Ectodermal cell (in vitro differentiated cells): ENCODE measurements at regions not wholly inside any gene's neighbourhood (a gene's known extent, or its start where the extent isn't known, plus 50 kb on each side); places are given as distances from the start of the nearest gene placed in this dataset.
A peak's percentile ranks its signal among the peaks of the same experiment; 100 is the strongest.
"Not testable (repeated sequence)": the region's sequence is repeated elsewhere in the genome, so short reads cannot be mapped to it uniquely, and the experiment has no call there.

Source experiments
- H3K27ac ChIP-seq: 2 replicates; pipeline ENCODE4 v1.7.0; 2013; ENCODE audit warnings: mild to moderate bottlenecking, low read depth, low read length; ENCODE audit not compliant: insufficient read depth, poor library complexity, severe bottlenecking
- H3K27me3 ChIP-seq: 2 replicates; pipeline ENCODE4 v1.7.0; 2013; ENCODE audit warnings: mild to moderate bottlenecking, low read length; ENCODE audit not compliant: insufficient read depth, control insufficient read depth, poor library complexity, severe bottlenecking
- H3K36me3 ChIP-seq: one replicate; pipeline ENCODE4 v1.7.0; 2013; ENCODE audit warnings: low read length; ENCODE audit not compliant: control insufficient read depth, insufficient read depth
- H3K4me1 ChIP-seq: one replicate; pipeline ENCODE4 v1.7.0; 2013; ENCODE audit warnings: low read length; ENCODE audit not compliant: control insufficient read depth, insufficient read depth
- H3K4me3 ChIP-seq: 2 replicates; pipeline ENCODE4 v1.7.0; 2013; ENCODE audit warnings: low read depth, low read length, control low read depth; ENCODE audit not compliant: insufficient read depth
- H3K9me3 ChIP-seq: 2 replicates; pipeline ENCODE4 v1.7.0; 2013; ENCODE audit warnings: mild to moderate bottlenecking, low read length, moderate library complexity; ENCODE audit not compliant: control insufficient read depth
- WGBS, 2 experiments: methylation state at CpG; one replicate each; pipeline ENCODE4 v1.1.7; 2013; ENCODE audit warnings: missing lambda C conversion rate in 2 of 2; 5-methylcytosine and 5-hydroxymethylcytosine counted together

- H3K36me3 ChIP-seq, H3K4me3 ChIP-seq, H3K9me3 ChIP-seq, H3K27ac ChIP-seq, H3K4me1 ChIP-seq: not testable (repeated sequence)
- peaks cover 24% of the 10 kb centered on the region for H3K27me3 ChIP-seq
- 53 to 64% methylated on average over 5 to 6 of the region's 6 CpGs for WGBS, 2 experiments
These were observed 1462.2 kb downstream of the FOXD4L5 start for GRCh38 chr9:63822615-63823374.

GRCh38 chr9:63821293-63821692, 1463.7 kb downstream of the FOXD4L5 start:
- H3K27ac ChIP-seq, H3K4me1 ChIP-seq, H3K36me3 ChIP-seq, H3K9me3 ChIP-seq, H3K4me3 ChIP-seq: not testable (repeated sequence)
- peaks cover 38% of the 10 kb centered on the region for H3K27me3 ChIP-seq
- 74 to 78% methylated on average over 9 of the region's 10 CpGs for WGBS, 2 experiments

DNA sequence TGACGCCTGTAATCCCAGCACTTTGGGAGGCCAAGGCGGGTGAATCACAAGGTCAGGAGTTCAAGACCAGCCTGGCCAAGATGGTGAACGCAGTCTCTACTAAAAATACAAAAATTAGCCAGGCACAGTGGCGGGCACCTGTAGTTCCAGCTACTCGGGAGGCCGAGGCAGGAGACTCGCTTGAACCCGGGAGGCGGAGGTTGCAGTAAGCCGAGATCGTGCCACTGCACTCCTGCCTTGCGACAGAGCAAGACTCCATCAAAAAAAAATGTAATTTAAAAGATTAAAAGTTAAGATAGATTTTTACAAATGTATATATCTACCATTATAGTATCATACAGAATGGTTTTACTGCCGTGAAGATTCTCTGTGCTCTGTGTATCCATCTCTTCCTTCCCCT, 1464.1 kb downstream of the FOXD4L5 start:
- WGBS, 2 experiments = 75 to 76% methylated on average over 12 to 13 of the region's 13 CpGs
- not testable (repeated sequence) for H3K36me3 ChIP-seq, H3K4me3 ChIP-seq, H3K9me3 ChIP-seq, H3K4me1 ChIP-seq, H3K27ac ChIP-seq
- peaks cover 40% of the 10 kb centered on the region for H3K27me3 ChIP-seq

DNA sequence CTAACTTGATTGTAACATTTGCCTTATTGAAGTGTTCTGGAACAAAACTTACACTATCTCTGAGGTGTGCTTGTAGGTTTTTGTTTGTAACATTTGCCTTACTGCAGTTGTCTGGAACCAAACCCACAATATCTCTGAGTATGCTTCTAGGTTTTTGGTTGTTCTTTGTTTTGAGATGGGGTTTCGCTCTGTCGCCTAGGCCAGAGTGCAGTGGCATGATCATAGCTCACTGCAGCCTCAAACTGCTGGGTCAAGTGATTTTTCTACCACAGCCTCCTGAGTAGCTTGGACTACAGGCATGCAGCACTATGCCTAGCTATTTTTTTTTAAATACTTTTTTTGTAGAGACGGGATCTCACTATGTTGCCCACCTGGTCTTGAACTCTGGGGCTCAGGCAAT, 1464.6 kb downstream of the FOXD4L5 start:
- not testable (repeated sequence) for H3K36me3 ChIP-seq, H3K9me3 ChIP-seq, H3K27ac ChIP-seq, H3K4me3 ChIP-seq, H3K4me1 ChIP-seq
- 85 to 89% methylated on average over 3 of the region's 3 CpGs for WGBS, 2 experiments
- peaks cover 45% of the 10 kb centered on the region for H3K27me3 ChIP-seq

DNA sequence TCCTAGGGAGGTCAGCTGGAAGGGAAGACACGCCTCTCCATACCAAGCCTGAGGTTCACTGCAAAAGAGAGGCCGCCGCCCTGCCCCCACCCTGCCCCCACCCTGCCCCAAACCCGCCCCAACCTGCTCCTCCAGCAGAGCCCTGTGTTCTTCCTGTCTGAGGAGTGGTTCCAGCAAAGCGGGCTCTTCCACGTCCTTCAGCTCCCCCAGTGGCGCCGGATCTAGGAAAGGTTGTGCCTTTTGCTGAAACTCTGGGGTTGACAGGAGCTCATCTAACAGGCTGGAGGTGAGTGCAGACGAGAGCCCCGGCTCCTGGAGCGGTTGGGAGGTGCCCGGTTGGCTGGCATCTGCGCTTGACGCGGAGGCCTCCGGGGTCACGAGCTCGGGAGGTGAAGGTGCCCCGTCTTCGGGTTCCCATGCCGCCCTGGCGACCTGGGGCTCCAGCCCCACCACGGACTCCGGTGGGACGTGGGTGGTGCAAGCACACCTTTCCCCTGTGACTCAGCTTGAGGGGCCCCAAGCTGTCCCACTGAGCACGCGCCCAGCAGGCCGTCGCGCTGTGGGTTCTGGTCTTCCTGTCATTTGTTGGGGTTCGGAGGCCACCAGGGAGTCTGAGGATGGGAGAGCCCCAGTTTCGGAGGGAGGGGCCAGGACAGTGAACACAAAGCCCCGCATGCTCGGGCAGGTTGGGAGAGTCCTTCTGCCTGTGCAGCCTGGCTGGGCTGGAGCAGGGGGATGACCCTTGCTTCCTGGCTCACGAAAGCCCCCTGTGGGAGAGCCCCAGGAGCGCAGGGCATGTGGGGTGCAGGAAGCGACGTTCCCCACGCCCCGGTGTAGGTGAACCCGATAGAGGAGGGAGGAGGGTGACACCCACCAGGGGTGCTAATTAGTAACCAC, 1467.1 kb downstream of the FOXD4L5 start:
- H3K4me3 ChIP-seq = no peak overlapping the region

GRCh38 chr9:63816751-63817621, 1468.0 kb downstream of the FOXD4L5 start:
- Histone ChIP-seq H3K27me3 (peaks cover 47% of the 10 kb centered on the region), H3K36me3 (no peaks in the 10 kb centered on the region), H3K4me3 (peak overlapping the region; percentile 24), H3K4me1 (peaks cover 6% of the 10 kb centered on the region), H3K27ac (no peak overlapping the region), H3K9me3 (peaks cover 8% of the 10 kb centered on the region)
- 28 to 30% methylated on average over 36 of the region's 36 CpGs for WGBS, 2 experiments

More for the DNA sequence above, 1467.1 kb downstream of the FOXD4L5 start:
- Histone ChIP-seq H3K4me1 (peaks cover 6% of the 10 kb centered on the region), H3K27ac (no peak overlapping the region), H3K36me3 (no peaks in the 10 kb centered on the region), H3K9me3 (peaks cover 8% of the 10 kb centered on the region), H3K27me3 (peaks cover 47% of the 10 kb centered on the region)
- 44 to 46% methylated on average over 41 of the region's 41 CpGs for WGBS, 2 experiments

DNA sequence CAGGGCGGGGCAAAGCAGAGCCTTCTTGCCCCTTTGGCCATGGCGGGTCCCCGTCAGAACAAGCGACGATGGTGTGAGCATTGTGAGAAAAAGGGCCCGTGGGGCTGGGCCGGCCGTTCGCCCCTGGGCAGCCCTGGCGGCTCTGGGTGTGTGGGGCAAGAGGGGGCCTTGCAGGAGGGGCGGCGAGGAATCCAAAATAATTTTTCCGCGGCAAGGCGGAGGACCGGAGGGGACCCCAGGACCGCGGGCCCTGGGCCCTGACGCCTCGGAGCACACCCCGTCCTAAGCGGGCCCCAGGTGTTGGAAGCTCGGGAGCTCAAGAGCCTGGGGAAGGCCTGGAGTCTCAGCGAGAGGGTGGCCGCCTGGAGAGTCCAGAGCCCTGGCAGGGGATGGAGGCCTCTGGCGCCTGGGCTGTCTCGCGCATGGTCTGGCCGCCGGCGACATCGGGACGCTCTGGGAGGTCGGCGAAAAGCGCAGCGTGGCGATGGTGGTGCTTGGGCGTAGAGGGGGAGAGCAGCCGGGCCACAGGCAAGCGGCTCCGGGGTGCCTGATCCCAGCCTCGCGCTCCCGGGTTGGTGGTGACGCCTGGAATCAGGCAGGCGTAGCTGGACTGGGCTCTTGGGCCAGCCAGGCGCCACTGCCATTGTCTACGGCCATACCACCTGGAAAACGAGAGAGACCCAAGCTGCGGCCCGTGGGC, 1469.9 kb downstream of the FOXD4L5 start:
- H3K9me3 ChIP-seq = not testable (repeated sequence)
- 90% methylated on average over 44 to 52 of the region's 52 CpGs for WGBS, 2 experiments

GRCh38 chr9:63813391-63814021, 1471.5 kb downstream of the FOXD4L5 start:
- H3K27ac ChIP-seq, H3K4me1 ChIP-seq, H3K9me3 ChIP-seq, H3K4me3 ChIP-seq, H3K36me3 ChIP-seq: not testable (repeated sequence)
- WGBS, 2 experiments = 77 to 80% methylated on average over 39 of the region's 39 CpGs
- H3K27me3 ChIP-seq = peaks cover 34% of the 10 kb centered on the region

More for the DNA sequence above, 1469.9 kb downstream of the FOXD4L5 start:
- H3K36me3 ChIP-seq, H3K4me3 ChIP-seq, H3K4me1 ChIP-seq, H3K27ac ChIP-seq: not testable (repeated sequence)
- H3K27me3 ChIP-seq = peaks cover 39% of the 10 kb centered on the region

GRCh38 chr9:63812822-63813221, 1472.2 kb downstream of the FOXD4L5 start:
- 89 to 91% methylated on average over 34 of the region's 34 CpGs for WGBS, 2 experiments

More at GRCh38 chr9:63812822-63813221, 1472.2 kb downstream of the FOXD4L5 start:
- H3K4me3 ChIP-seq, H3K27ac ChIP-seq, H3K4me1 ChIP-seq, H3K36me3 ChIP-seq, H3K9me3 ChIP-seq: not testable (repeated sequence)
- H3K27me3 ChIP-seq = peaks cover 28% of the 10 kb centered on the region
